Osteocyte (in vitro differentiated cells): ENCODE measurements at regions not wholly inside any gene's neighbourhood (a gene's known extent, or its start where the extent isn't known, plus 50 kb on each side); places are given as distances from the start of the nearest gene placed in this dataset.

Experiments used
- DNase-seq: peaks from one replicate; pipeline ENCODE4 v3.0.0; 2021; ENCODE audit warnings: mixed read lengths; ENCODE audit not compliant: unreplicated experiment; ENCODE audit errors: extremely low spot score
- H3K27ac Mint-ChIP-seq: one replicate; pipeline ENCODE4 v1.8.0; 2021; ENCODE audit warnings: mild to moderate bottlenecking, mixed read lengths; ENCODE audit not compliant: unreplicated experiment
- H3K27me3 Mint-ChIP-seq: one replicate; pipeline ENCODE4 v1.8.0; 2021; ENCODE audit warnings: mixed read lengths; ENCODE audit not compliant: unreplicated experiment
- H3K36me3 Mint-ChIP-seq: one replicate; pipeline ENCODE4 v1.8.0; 2021; ENCODE audit warnings: mixed read lengths; ENCODE audit not compliant: unreplicated experiment
- H3K4me1 Mint-ChIP-seq: one replicate; pipeline ENCODE4 v1.8.0; 2021; ENCODE audit warnings: mixed read lengths; ENCODE audit not compliant: unreplicated experiment
- H3K4me3 Mint-ChIP-seq: one replicate; pipeline ENCODE4 v1.8.0; 2021; ENCODE audit warnings: mild to moderate bottlenecking, moderate library complexity, mixed read lengths; ENCODE audit not compliant: unreplicated experiment
- H3K9me3 Mint-ChIP-seq: one replicate; pipeline ENCODE4 v1.8.0; 2021; ENCODE audit warnings: mixed read lengths; ENCODE audit not compliant: unreplicated experiment
- CTCF ChIP-seq: fragments of 200-600 bp; sonication (generic); IDR thresholded peaks from 2 replicates; pipeline ENCODE4 v1.5.0; 2021; ENCODE audit warnings: antibody characterized with exemption, mild to moderate bottlenecking, moderate library complexity

GRCh38 chr7:79880312-79880711 lies 254.3 kb upstream of the GNAI1 start:
- Mint-ChIP-seq H3K27ac (no peak overlapping the region), H3K9me3 (no peaks in the 10 kb centered on the region), H3K27me3 (peaks cover 30% of the 10 kb centered on the region), H3K4me3 (no peak overlapping the region), H3K4me1 (no peaks in the 10 kb centered on the region), H3K36me3 (no peaks in the 10 kb centered on the region)
- DNase-seq = no peak
- no peak for TF ChIP-seq CTCF

- Mint-ChIP-seq H3K4me3 (no peak overlapping the region), H3K36me3 (no peaks in the 10 kb centered on the region), H3K4me1 (no peaks in the 10 kb centered on the region), H3K27me3 (peaks cover 28% of the 10 kb centered on the region), H3K27ac (no peak overlapping the region), H3K9me3 (no peaks in the 10 kb centered on the region)
- no peak for TF ChIP-seq CTCF
- DNase-seq = no peak
Measured at GRCh38 chr7:79877874-79878465, 256.7 kb upstream of the GNAI1 start.

GRCh38 chr7:79876848-79877252 lies 257.8 kb upstream of the GNAI1 start:
- Mint-ChIP-seq H3K9me3 (no peaks in the 10 kb centered on the region), H3K4me3 (no peak overlapping the region), H3K27me3 (peaks cover 24% of the 10 kb centered on the region), H3K36me3 (no peaks in the 10 kb centered on the region), H3K4me1 (no peaks in the 10 kb centered on the region), H3K27ac (no peak overlapping the region)
- no peak for TF ChIP-seq CTCF
- no peak for DNase-seq

- H3K36me3 Mint-ChIP-seq = no peaks in the 10 kb centered on the region
- no peaks in the 10 kb centered on the region for H3K4me1 Mint-ChIP-seq
- no peak overlapping the region for H3K4me3 Mint-ChIP-seq
- peaks cover 16% of the 10 kb centered on the region for H3K27me3 Mint-ChIP-seq
- no peaks in the 10 kb centered on the region for H3K9me3 Mint-ChIP-seq
- no peak for TF ChIP-seq CTCF
- no peak overlapping the region for H3K27ac Mint-ChIP-seq
- no peak for DNase-seq
Measured at GRCh38 chr7:79874797-79875196, 259.8 kb upstream of the GNAI1 start.

- no peak for TF ChIP-seq CTCF
- DNase-seq = no peak
- H3K4me1 Mint-ChIP-seq = no peaks in the 10 kb centered on the region
Measured at GRCh38 chr7:79872176-79872575, 262.5 kb upstream of the GNAI1 start.

More at GRCh38 chr7:79872176-79872575, 262.5 kb upstream of the GNAI1 start:
- H3K9me3 Mint-ChIP-seq = no peaks in the 10 kb centered on the region
- no peaks in the 10 kb centered on the region for H3K36me3 Mint-ChIP-seq
- no peak overlapping the region for H3K27ac Mint-ChIP-seq
- no peak overlapping the region for H3K4me3 Mint-ChIP-seq
- H3K27me3 Mint-ChIP-seq = peaks cover 7% of the 10 kb centered on the region
